ENCODE measurements at regions not wholly inside any gene's neighbourhood (a gene's known extent, or its start where the extent isn't known, plus 50 kb on each side); places are given as distances from the start of the nearest gene placed in this dataset.

- no peak for DNase-seq (ENCODE audit: low spot score)
- intact Hi-C loops (cut with DNase I) = no loop called here
These were observed 82.5 kb downstream of the ELAPOR2 start for GRCh38 chr7:86976958-86977357.

DNA sequence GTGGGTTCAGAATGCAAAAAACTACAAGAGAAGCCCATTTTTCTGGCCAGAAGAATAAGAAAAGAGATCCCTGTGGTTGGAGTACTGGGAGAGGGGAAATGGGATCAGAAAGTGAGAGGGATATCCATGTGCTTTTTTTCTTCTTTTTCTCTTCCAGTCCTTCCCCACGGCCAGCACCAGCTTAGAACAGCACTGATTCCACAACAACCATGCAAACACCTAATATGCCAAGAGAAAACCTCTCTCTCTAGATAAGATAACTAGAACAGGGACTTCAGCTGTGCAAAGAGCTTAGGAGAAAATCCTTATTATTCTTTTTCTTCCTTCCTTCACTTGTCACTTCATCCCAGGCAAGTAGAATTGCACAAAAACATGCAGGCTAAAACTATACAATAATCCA, 83.5 kb downstream of the ELAPOR2 start:
- no peak for DNase-seq (ENCODE audit: low spot score)
- intact Hi-C loops (cut with DNase I) = no loop called here

DNA sequence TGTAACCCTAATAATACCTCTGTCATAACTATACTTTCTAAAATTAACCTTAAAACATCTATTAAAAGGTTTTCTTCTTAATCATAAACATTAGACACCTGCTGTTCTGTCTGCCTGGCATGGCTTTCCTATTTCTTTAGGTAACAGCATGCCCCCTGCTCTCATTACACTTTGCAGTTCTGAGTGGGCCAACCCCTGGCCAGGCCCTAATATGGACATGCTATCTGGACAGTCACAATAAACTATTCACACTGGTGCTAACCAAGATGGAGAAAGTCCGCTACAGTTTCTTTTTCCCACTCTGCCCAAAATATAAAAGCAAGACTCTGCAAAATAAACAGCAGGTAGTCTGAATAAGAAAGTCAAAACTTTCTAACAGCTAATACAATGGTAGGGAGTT, 84.0 kb downstream of the ELAPOR2 start:
- intact Hi-C loops (cut with DNase I) = no loop called here
- no peak for DNase-seq (ENCODE audit: low spot score)

DNA sequence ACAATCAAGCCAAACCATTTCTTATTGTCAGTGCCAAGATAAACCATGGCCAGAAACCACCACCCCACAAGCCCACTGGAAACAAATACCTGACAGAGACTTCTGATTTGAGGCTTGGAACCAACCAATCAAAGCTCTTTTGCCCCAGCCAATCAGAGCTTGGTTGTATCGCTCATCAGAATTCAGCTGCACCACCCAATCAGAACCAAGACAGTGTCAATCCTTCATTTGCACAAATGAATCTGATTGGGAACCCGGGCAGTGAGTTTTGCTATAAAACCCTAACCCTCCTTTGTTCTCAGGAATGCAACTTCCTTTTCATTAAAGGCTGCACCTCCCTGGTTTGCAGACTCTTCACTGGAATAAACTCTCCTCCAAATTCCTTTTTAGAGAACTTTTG, 87.4 kb downstream of the ELAPOR2 start:
- no peak for DNase-seq (ENCODE audit: low spot score)
- intact Hi-C loops (cut with DNase I) = no loop called here

DNA sequence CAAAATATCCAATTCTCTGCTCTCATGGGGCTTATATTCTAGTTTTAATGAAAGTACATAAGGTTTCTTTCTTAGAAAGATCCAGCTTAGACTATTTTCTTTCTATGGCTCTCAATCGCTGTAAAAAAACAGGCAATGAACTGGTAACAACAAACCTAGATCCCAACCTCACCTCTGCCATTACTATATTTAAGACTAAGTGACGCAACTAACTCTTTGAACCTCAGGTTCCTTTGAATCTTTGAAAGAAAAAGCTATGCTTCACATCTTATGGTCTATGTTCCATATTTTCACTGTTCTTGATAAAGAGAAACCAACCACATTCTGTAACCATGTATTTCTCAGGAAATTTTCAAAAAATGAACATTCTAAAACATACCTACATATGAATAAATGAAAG, 88.5 kb downstream of the ELAPOR2 start:
- DNase-seq (ENCODE audit: low spot score) = no peak

GRCh38 chr7:86970547-86970946, 88.9 kb downstream of the ELAPOR2 start:
- intact Hi-C loops (cut with DNase I) = no loop called here
- DNase-seq (ENCODE audit: low spot score) = no peak

More for the DNA sequence above, 88.5 kb downstream of the ELAPOR2 start:
- intact Hi-C loops (cut with DNase I) = no loop called here

DNA sequence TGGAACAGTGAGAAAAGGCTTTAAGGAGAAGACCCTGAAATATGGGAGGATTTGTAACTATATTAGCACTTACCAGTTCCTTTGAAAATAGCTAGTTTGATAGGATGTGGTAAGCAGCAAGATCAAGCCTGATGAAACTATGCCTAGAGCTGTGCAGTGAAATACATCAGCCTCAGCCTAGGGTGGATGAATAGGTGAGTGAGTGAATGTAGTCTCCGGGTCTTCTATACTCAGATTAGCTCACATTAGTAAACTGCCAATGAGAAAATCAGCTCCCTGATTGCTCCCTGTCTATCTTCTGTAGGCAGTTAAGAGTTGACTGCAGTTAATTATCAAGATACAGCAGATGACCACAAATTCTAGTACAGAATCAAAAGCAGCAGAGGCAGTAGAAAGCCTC, 89.6 kb downstream of the ELAPOR2 start:
- DNase-seq (ENCODE audit: low spot score) = no peak
- intact Hi-C loops (cut with DNase I) = no loop called here

DNA sequence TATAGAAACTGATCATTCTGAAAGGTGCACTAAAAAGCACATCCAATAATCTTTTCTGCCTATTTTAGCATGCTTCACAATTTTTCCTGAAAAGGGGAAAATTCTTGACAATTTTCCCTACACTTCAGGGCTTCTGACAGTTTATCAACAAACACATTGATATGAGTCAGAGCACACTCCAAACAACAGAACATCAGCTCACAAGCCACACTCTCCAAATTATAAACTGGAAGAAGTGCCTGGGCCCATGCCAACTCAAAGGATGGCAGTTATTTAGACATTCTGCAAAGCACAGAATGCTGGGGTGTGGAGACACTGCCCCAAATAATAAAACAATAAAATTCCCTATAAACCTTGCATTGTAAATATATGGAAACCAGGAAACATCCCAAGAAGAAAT, 90.8 kb downstream of the ELAPOR2 start:
- DNase-seq (ENCODE audit: low spot score) = no peak
- intact Hi-C loops (cut with DNase I) = no loop called here

GRCh38 chr7:86966916-86967315, 92.5 kb downstream of the ELAPOR2 start:
- intact Hi-C loops (cut with DNase I) = no loop called here
- no peak for DNase-seq (ENCODE audit: low spot score)

- no peak for DNase-seq (ENCODE audit: low spot score)
- intact Hi-C loops (cut with DNase I) = no loop called here
These were observed 93.7 kb downstream of the ELAPOR2 start for GRCh38 chr7:86965727-86966120.

DNA sequence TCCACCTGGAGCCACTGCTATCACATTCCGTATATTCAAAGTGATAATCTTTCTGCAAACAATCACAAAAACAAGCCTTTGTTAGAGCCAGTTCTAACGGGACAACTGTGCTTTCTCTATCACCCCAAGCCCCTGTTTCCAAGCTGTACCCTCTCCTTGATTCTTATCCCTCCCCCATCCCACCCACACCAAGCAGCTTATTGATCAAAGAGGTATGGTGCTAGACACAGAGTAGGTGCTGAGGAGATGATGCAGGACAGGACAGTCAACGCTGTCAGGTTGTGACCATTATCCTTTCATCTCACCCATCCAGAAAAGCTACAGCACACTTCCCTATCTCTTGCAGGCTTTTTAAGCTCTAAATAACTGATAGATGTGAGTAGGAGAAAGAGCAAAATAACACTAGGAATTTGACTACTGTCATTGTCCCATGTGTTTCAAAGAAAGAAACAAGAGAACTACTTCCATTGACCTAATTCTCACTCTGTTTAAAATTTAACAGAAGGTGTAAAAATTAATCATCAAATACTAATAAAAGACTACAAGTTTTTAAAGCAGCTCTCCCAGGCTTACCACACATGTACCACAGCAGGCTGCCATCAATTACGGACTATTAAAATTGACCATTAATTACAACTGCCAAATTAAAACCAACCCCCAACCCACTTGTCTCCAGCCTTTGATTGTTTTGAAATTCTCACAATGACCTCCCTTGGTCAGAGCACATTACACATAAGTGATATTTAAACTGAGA, 94.3 kb downstream of the ELAPOR2 start:
- no peak for DNase-seq (ENCODE audit: low spot score)
- intact Hi-C loops (cut with DNase I) = no loop called here

GRCh38 chr7:86963599-86964230, 95.7 kb downstream of the ELAPOR2 start:
- intact Hi-C loops (cut with DNase I) = no loop called here
- DNase-seq (ENCODE audit: low spot score) = no peak

GRCh38 chr7:86962623-86963022, 96.8 kb downstream of the ELAPOR2 start:
- intact Hi-C loops (cut with DNase I) = no loop called here
- no peak for DNase-seq (ENCODE audit: low spot score)

- no peak for DNase-seq (ENCODE audit: low spot score)
- intact Hi-C loops (cut with DNase I) = no loop called here
These were observed 97.8 kb downstream of the ELAPOR2 start for GRCh38 chr7:86961686-86962085.

GRCh38 chr7:86958380-86958779, 101.1 kb downstream of the ELAPOR2 start:
- DNase-seq (ENCODE audit: low spot score) = no peak
- intact Hi-C loops (cut with DNase I) = no loop called here

DNA sequence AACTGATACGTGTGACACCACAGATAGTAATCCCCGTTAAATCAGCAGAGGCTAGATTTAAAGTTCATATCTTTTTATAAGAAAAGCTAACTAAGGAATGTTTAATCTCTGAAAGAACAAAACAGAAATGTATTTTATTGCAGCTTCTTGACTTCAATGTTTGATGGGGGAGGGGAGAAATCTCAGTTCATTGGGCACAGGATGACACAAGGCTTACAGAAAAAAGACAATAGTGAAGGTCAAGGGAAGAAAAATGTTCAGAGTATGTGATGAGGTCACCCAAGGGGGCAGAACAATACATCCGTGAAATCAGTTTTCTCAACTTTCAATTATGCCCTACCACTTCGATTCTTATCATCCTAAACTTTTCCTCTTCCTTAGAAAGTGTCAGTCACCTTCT, 102.9 kb downstream of the ELAPOR2 start:
- no peak for DNase-seq (ENCODE audit: low spot score)
- intact Hi-C loops (cut with DNase I) = no loop called here

DNA sequence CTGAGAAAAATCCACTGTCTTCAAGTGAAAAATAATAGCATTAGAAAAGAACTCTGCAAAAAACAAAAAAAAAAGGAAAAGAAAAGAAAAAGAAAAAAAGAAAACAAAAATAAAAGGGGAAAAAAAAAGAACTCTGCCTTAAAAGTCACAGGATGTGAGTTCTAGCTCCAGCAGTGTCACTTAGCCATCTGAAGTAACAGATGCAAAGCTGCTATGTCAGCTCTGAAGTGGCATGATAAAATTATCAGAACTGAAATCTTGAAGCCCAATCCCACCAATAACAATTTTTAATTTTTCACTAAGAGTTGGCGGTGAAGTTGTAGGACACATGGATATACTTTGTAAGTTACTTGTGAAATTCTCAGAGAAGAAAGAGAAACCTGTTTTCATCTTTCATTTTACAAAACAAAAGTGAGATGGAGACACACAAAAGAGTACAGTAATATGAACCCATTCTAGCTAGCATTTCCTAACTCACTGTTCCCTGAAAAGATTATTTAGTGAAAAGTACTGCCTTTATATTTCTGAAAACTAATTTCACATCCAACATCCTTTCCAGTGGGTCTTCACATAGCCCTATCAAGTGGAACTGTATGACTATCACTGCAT, 103.5 kb downstream of the ELAPOR2 start:
- intact Hi-C loops (cut with DNase I) = no loop called here
- no peak for DNase-seq (ENCODE audit: low spot score)

DNA sequence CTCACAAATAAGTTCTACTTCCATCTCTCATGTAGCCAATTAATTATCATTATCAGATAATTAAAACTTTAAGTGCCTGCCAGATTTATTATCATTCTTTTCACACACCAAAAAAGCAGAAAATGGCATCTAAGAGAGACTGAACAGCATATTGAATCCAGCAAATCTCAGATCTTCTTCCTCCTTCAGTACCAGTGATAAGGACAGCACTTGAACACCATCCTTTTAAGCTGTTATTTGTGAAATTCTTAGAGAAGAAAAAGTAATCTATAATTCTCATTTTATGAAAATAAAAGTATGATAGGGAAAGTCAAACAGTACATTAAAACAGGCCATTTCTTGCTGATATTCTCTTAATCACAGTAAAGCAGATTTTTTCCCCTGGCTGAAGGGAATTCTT, 104.5 kb downstream of the ELAPOR2 start:
- intact Hi-C loops (cut with DNase I) = no loop called here
- no peak for DNase-seq (ENCODE audit: low spot score)

DNA sequence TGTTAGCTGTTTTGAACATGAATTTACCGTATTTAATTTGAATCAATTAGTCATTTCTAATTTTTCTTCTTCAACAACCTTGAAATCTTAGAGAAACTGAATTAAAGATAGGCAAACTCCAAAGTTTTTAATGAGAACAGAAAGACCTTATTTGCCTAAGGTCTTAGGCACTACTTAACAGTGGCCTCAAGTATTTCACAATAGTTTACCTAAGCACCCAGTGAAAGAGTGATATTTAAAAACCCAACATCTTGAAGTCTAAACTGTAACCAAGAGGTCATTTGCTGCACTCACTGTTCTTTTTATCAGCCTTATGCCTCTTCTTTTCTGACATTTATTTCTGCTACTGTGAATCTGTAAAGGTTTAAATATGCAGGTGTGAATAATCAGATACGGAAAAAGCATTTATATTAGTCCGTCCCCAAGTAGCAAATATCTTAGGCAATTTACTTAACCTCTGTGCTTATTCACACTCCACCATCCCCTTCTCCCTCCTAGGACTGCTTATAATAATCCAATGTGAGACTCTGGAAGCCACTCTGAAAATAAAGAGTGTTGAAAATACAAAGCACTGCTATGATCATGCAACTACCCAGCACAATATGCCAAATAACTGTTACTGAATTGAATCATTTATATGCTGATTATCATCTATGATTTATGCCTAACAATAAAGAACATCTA, 105.7 kb downstream of the ELAPOR2 start:
- intact Hi-C loops (cut with DNase I) = no loop called here

GRCh38 chr7:86953219-86953618, 106.2 kb downstream of the ELAPOR2 start:
- intact Hi-C loops (cut with DNase I) = no loop called here
- DNase-seq (ENCODE audit: low spot score) = no peak

More for the DNA sequence above, 105.7 kb downstream of the ELAPOR2 start:
- DNase-seq (ENCODE audit: low spot score) = no peak

Measured in posterior vena cava (tissue), 2 donors.